ENCODE measurements at regions not wholly inside any gene's neighbourhood (a gene's known extent, or its start where the extent isn't known, plus 50 kb on each side); places are given as distances from the start of the nearest gene placed in this dataset.
"Not testable (repeated sequence)": the region's sequence is repeated elsewhere in the genome, so short reads cannot be mapped to it uniquely, and the experiment has no call there.

DNA sequence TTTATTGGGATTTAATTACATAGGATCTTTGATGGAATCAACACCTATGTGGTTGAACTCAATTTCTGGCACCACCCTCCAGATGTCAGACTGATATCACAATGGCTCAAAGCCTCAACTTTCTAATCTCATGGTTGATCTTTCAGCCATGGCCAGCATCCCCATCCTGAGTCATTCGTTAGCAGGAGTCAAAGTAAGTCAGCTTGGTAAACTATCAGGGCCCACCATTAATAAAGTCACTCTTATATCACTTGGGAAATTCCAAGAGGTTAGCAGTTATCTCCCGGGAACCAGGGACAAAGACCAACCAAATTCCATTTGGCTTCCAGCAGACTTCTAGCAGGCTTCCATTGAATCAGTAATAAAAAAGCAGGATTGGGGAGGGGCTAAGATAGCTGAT, 50.7 kb upstream of the TNFSF4 start:
- DNase-seq, result no peak
- Mint-ChIP-seq H3K27me3 (ENCODE audit: unreplicated experiment) (peaks cover 4% of the 10 kb centered on the region), H3K4me1 (ENCODE audit: low read depth, unreplicated experiment) (no peaks in the 10 kb centered on the region), H3K36me3 (ENCODE audit: unreplicated experiment) (no peaks in the 10 kb centered on the region), H3K27ac (ENCODE audit: unreplicated experiment) (no peak overlapping the region), H3K9me3 (ENCODE audit: unreplicated experiment) (no peaks in the 10 kb centered on the region), H3K4me3 (ENCODE audit: unreplicated experiment) (no peak overlapping the region)
- TF ChIP-seq, protein P1, sequence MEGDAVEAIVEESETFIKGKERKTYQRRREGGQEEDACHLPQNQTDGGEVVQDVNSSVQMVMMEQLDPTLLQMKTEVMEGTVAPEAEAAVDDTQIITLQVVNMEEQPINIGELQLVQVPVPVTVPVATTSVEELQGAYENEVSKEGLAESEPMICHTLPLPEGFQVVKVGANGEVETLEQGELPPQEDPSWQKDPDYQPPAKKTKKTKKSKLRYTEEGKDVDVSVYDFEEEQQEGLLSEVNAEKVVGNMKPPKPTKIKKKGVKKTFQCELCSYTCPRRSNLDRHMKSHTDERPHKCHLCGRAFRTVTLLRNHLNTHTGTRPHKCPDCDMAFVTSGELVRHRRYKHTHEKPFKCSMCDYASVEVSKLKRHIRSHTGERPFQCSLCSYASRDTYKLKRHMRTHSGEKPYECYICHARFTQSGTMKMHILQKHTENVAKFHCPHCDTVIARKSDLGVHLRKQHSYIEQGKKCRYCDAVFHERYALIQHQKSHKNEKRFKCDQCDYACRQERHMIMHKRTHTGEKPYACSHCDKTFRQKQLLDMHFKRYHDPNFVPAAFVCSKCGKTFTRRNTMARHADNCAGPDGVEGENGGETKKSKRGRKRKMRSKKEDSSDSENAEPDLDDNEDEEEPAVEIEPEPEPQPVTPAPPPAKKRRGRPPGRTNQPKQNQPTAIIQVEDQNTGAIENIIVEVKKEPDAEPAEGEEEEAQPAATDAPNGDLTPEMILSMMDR (IDR thresholded peaks at IDR 0.05; ENCODE audit: partially characterized antibody, unreplicated experiment), result no peak

DNA sequence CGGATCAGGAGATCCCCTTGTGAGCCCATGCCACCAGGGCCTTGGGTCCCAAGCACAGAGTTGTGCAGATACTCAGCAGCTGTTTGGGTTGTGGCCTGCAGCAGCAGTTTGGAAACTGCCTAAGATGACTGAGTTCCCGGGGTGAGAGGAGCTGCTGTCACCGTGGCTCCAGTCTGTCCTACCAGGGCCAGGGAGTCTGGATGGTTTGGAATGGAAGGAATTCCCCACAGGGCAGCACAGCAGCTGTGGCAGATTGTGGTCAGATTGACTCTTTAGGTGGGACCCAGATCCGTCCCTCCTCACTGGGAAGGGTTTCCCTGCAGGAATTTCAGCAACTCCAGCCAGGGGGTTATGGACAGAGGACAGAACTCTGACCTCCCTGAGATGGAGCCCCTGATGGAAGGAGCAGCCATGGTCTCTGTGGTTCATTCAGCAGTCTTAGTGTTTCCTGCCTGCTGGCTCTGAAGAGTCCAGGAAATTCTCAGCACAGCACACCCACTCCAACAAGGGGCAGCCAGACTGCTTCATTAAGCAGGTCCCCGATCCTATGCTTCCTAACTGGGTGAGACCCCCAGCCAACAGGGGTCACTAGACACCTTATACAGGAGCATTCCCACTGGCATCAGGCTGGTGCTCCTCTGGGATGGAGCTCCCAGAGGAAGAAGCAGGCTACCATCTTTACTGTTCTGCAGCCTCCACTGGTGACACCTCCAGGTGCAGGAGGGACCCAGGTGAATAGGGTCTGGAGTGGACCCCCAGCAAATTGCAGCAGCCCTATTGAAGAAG, 51.5 kb upstream of the TNFSF4 start:
- no peak for DNase-seq

DNA sequence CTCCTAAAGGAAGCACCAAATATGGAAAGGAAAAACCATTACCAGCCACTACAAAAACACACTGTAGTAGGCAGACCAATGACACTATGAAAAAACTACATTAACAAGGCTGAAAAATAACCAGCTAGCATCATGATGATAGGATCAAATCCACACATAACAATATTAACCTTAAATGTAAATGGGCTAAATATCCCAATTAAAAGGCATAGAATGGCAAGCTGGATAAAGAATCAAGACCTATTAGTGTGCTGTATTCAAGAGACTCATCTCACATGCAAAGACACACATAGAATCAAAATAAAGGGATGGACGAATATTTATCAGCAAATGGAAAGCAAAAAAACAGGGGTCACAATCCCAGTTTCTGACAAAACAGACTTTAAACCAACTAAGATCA, 53.2 kb upstream of the TNFSF4 start:
- not testable (repeated sequence) for H3K27ac Mint-ChIP-seq (ENCODE audit: unreplicated experiment); H3K36me3 Mint-ChIP-seq (ENCODE audit: unreplicated experiment); H3K4me3 Mint-ChIP-seq (ENCODE audit: unreplicated experiment); DNase-seq; H3K4me1 Mint-ChIP-seq (ENCODE audit: low read depth, unreplicated experiment); H3K9me3 Mint-ChIP-seq (ENCODE audit: unreplicated experiment); H3K27me3 Mint-ChIP-seq (ENCODE audit: unreplicated experiment)

More for the DNA sequence above, 51.5 kb upstream of the TNFSF4 start:
- TF ChIP-seq, protein P1 (IDR thresholded peaks at IDR 0.05; ENCODE audit: partially characterized antibody, unreplicated experiment), result no peak
- Mint-ChIP-seq H3K36me3 (ENCODE audit: unreplicated experiment) (no peaks in the 10 kb centered on the region), H3K4me3 (ENCODE audit: unreplicated experiment) (no peak overlapping the region), H3K9me3 (ENCODE audit: unreplicated experiment) (no peaks in the 10 kb centered on the region), H3K27ac (ENCODE audit: unreplicated experiment) (no peak overlapping the region), H3K27me3 (ENCODE audit: unreplicated experiment) (peaks cover 4% of the 10 kb centered on the region), H3K4me1 (ENCODE audit: low read depth, unreplicated experiment) (no peaks in the 10 kb centered on the region)

DNA sequence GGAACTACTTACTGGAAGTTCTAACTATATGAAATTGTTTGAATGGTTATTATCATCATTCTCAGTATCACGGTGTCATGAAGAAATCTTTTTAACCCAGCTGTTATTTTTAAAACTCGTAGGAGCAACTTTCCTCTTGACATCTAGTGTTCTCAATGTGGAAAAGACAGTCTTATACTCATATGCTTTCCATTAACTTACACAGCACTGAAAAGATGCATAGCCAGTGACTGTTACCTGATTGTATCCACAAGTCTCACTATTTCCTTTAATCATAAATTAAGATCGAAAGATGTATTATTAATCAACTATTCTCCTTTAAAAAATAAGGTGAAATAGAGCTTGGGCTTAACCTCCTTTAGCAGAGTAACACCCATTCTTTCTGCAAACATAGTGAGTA, 59.7 kb upstream of the TNFSF4 start:
- H3K9me3 Mint-ChIP-seq (ENCODE audit: unreplicated experiment), result peaks cover 2% of the 10 kb centered on the region
- TF ChIP-seq, protein P1 (IDR thresholded peaks at IDR 0.05; ENCODE audit: partially characterized antibody, unreplicated experiment), result no peak
- no peak overlapping the region for H3K4me3 Mint-ChIP-seq (ENCODE audit: unreplicated experiment)
- no peak overlapping the region for H3K27ac Mint-ChIP-seq (ENCODE audit: unreplicated experiment)
- no peaks in the 10 kb centered on the region for H3K36me3 Mint-ChIP-seq (ENCODE audit: unreplicated experiment)
- no peaks in the 10 kb centered on the region for H3K4me1 Mint-ChIP-seq (ENCODE audit: low read depth, unreplicated experiment)
- DNase-seq, result no peak
- H3K27me3 Mint-ChIP-seq (ENCODE audit: unreplicated experiment), result no peaks in the 10 kb centered on the region

DNA sequence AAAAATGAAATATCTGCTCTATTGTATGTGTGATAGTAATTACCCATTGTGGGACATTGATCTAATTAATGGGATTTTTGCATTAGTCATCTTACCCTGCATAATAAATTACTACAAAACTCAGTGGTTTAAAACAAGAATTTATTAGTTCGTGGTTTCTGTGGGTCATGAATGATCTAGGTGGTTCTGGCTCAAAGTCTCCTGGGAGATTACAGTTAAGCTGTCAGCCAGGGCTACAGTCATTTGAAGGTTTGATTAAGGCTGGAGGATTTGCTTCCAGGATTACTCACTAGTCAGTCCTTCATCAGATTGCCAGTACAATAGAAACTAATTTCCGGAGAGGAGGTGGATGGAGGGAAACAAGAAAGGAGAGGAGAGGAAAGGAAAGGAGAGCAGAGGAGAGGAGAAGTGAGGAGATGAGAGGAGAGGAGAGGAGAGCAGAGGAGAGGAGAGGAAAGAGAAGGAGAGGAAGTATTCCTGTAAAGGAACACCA, 60.4 kb upstream of the TNFSF4 start:
- Mint-ChIP-seq H3K36me3 (ENCODE audit: unreplicated experiment) (no peaks in the 10 kb centered on the region), H3K27ac (ENCODE audit: unreplicated experiment) (no peak overlapping the region), H3K27me3 (ENCODE audit: unreplicated experiment) (no peaks in the 10 kb centered on the region), H3K4me1 (ENCODE audit: low read depth, unreplicated experiment) (no peaks in the 10 kb centered on the region), H3K4me3 (ENCODE audit: unreplicated experiment) (no peak overlapping the region), H3K9me3 (ENCODE audit: unreplicated experiment) (peaks cover 2% of the 10 kb centered on the region)
- DNase-seq, result no peak
- TF ChIP-seq, protein P1 (IDR thresholded peaks at IDR 0.05; ENCODE audit: partially characterized antibody, unreplicated experiment), result no peak
